Thoracic aorta (tissue), 2 donors: ENCODE measurements at regions not wholly inside any gene's neighbourhood (a gene's known extent, or its start where the extent isn't known, plus 50 kb on each side); places are given as distances from the start of the nearest gene placed in this dataset.

ENCODE experiments used
- ATAC-seq: fragments of 150-250 bp; one replicate; pipeline ENCODE4 v1.8.0; 2017; ENCODE audit warnings: low read depth; ENCODE audit not compliant: insufficient number of reproducible peaks, low FRiP score
- DNase-seq: peaks from one replicate; pipeline ENCODE4 v3.0.0-alpha.2; 2020; ENCODE audit warnings: low spot score
- H3K27ac ChIP-seq, 2 donors: fragments of 200-600 bp; sonication (generic); 1 replicate in 1 of 2; 2 replicates in 1 of 2; pipeline ENCODE4 v1.5.1; 2016; ENCODE audit warnings: mild to moderate bottlenecking in 2 of 2, moderate library complexity in 2 of 2
- H3K27me3 ChIP-seq: fragments of 200-600 bp; sonication (generic); replicated peaks from 2 replicates; pipeline ENCODE4 v1.6.0; 2016; ENCODE audit warnings: mild to moderate bottlenecking; ENCODE audit not compliant: insufficient read depth
- H3K36me3 ChIP-seq: fragments of 200-600 bp; sonication (generic); one replicate; pipeline ENCODE4 v1.5.1; 2016
- H3K4me1 ChIP-seq, 2 donors: fragments of 200-600 bp; sonication (generic); 1 replicate in 1 of 2; 2 replicates in 1 of 2; pipeline versions ENCODE4 v1.5.1 to v1.6.0; 2016; ENCODE audit warnings: low read depth in 2 of 2, mild to moderate bottlenecking in 1 of 2; ENCODE audit not compliant: control insufficient read depth in 1 of 2
- H3K4me3 ChIP-seq: fragments of 200-600 bp; sonication (generic); 2 replicates; pipeline ENCODE4 v1.5.1; 2016; ENCODE audit warnings: mild to moderate bottlenecking
- H3K9me3 ChIP-seq: fragments of 200-600 bp; sonication (generic); 2 replicates; pipeline ENCODE4 v1.5.1; 2016
- CTCF ChIP-seq: fragments of 200-600 bp; sonication (generic); IDR thresholded peaks from one replicate; pipeline ENCODE4 v1.5.1; 2019; ENCODE audit warnings: antibody characterized with exemption

- Histone ChIP-seq H3K27me3 (no peaks in the 10 kb centered on the region), H3K4me1 (no peaks in the 10 kb centered on the region), H3K27ac (no peak overlapping the region), H3K4me3 (no peak overlapping the region), H3K36me3 (no peaks in the 10 kb centered on the region), H3K9me3 (no peaks in the 10 kb centered on the region)
- no peak for TF ChIP-seq CTCF
- ATAC-seq (no peak), DNase-seq (no peak)
Observed at GRCh38 chr4:137076908-137077307, 455.4 kb downstream of the PCDH18 start.

- Histone ChIP-seq H3K4me3 (no peak overlapping the region), H3K27me3 (no peaks in the 10 kb centered on the region), H3K9me3 (no peaks in the 10 kb centered on the region), H3K4me1 (no peaks in the 10 kb centered on the region), H3K27ac (no peak overlapping the region), H3K36me3 (no peaks in the 10 kb centered on the region)
- TF ChIP-seq CTCF: no peak
- DNase-seq (no peak), ATAC-seq (no peak)
Observed at GRCh38 chr4:137075586-137075985, 456.7 kb downstream of the PCDH18 start.

- Histone ChIP-seq H3K4me1 (no peaks in the 10 kb centered on the region), H3K36me3 (no peaks in the 10 kb centered on the region), H3K27ac (no peak overlapping the region), H3K27me3 (no peaks in the 10 kb centered on the region), H3K4me3 (no peak overlapping the region), H3K9me3 (no peaks in the 10 kb centered on the region)
- TF ChIP-seq CTCF: no peak
- ATAC-seq: no peak
- DNase-seq: no peak
Observed at GRCh38 chr4:137070614-137071013, 461.7 kb downstream of the PCDH18 start.

- no peaks in the 10 kb centered on the region for H3K27me3 ChIP-seq
- no peaks in the 10 kb centered on the region for H3K9me3 ChIP-seq
- DNase-seq: no peak
- H3K36me3 ChIP-seq: no peaks in the 10 kb centered on the region
- no peak overlapping the region for H3K4me3 ChIP-seq
- H3K4me1 ChIP-seq: no peaks in the 10 kb centered on the region
- no peak overlapping the region for H3K27ac ChIP-seq
- no peak for ATAC-seq
- no peak for TF ChIP-seq CTCF
Observed at GRCh38 chr4:137069473-137069872, 462.8 kb downstream of the PCDH18 start.

- TF ChIP-seq CTCF: no peak
Observed at GRCh38 chr4:137067735-137068134, 464.6 kb downstream of the PCDH18 start.

More at GRCh38 chr4:137067735-137068134, 464.6 kb downstream of the PCDH18 start:
- no peak overlapping the region for H3K27ac ChIP-seq
- DNase-seq (no peak), ATAC-seq (no peak)
- no peaks in the 10 kb centered on the region for H3K9me3 ChIP-seq
- H3K27me3 ChIP-seq: no peaks in the 10 kb centered on the region
- H3K36me3 ChIP-seq: no peaks in the 10 kb centered on the region
- H3K4me3 ChIP-seq: no peak overlapping the region
- no peaks in the 10 kb centered on the region for H3K4me1 ChIP-seq
